ENCODE measurements at regions not wholly inside any gene's neighbourhood (a gene's known extent, or its start where the extent isn't known, plus 50 kb on each side); places are given as distances from the start of the nearest gene placed in this dataset.

- TF ChIP-seq CTCF (conservative IDR thresholded peaks at IDR 0.05; ENCODE audit: low read depth, low read length) (no peak), RCOR1 (IDR thresholded peaks at IDR 0.05; ENCODE audit: insufficient replicate concordance, low read length) (no peak), SMC3 (IDR thresholded peaks at IDR 0.05; ENCODE audit: low read depth, low read length) (no peak), MAFK (IDR thresholded peaks at IDR 0.05; ENCODE audit: low read depth, low read length) (no peak)
These were observed 334.3 kb upstream of the SYT1 start for GRCh38 chr12:78530100-78530765.
